HEK293 (cell line): ENCODE measurements at regions not wholly inside any gene's neighbourhood (a gene's known extent, or its start where the extent isn't known, plus 50 kb on each side); places are given as distances from the start of the nearest gene placed in this dataset.

Source experiments
- CTCF ChIA-PET: fragments of 350-600 bp; formaldehyde crosslinking; extraction: SDS; loops from one replicate; lab custom pipeline; 2021; ENCODE audit warnings: antibody characterized with exemption; lab: Yijun Ruan, JAX
- POLR2A ChIA-PET: fragments of 300-600 bp; formaldehyde crosslinking; extraction: SDS; loops from one replicate; lab custom pipeline; 2020; ENCODE audit warnings: antibody characterized with exemption, inconsistent platforms; lab: Yijun Ruan, JAX
- H3K27ac ChIP-seq: fragments of 200-500 bp; sonication (Bioruptor generic); 2 replicates; pipeline ENCODE4 v1.5.1; 2014; ENCODE audit warnings: low read depth, low read length, control low read depth, inconsistent platforms; ENCODE audit errors: extremely low read depth
- H3K36me3 ChIP-seq, 2 experiments: fragments of 200-500 bp in 1 of 2; sonication (Bioruptor generic) in 1 of 2; 1 replicate in 1 of 2; 2 replicates in 1 of 2; pipeline ENCODE4 v1.5.1; 2014 to 2017; ENCODE audit warnings: inconsistent platforms in 2 of 2, low read length in 2 of 2; ENCODE audit not compliant: control insufficient read depth in 2 of 2, insufficient read depth in 1 of 2
- H3K4me1 ChIP-seq: fragments of 200-500 bp; sonication (Bioruptor generic); 2 replicates; pipeline ENCODE4 v1.5.1; 2014; ENCODE audit warnings: mild to moderate bottlenecking, low read length, inconsistent platforms; ENCODE audit not compliant: control insufficient read depth, insufficient read depth
- H3K4me3 ChIP-seq: 2 replicates; pipeline ENCODE4 v1.5.1; 2011; ENCODE audit warnings: low read depth, mild to moderate bottlenecking, control low read depth, low read length, moderate library complexity
- H3K9me3 ChIP-seq: fragments of 200-500 bp; sonication (Bioruptor generic); 2 replicates; pipeline ENCODE4 v1.5.1; 2014; ENCODE audit warnings: low read depth, low read length, inconsistent platforms; ENCODE audit not compliant: control insufficient read depth, insufficient read depth
- AEBP2 ChIP-seq: fragments of 450-650 bp; formaldehyde crosslinking; IDR thresholded peaks from 2 replicates; pipeline ENCODE4 v1.5.1; 2016; ENCODE audit warnings: missing biosample characterization, missing genetic modification characterization, borderline replicate concordance
- SCRT2 ChIP-seq: fragments of 450-650 bp; formaldehyde crosslinking; IDR thresholded peaks from 2 replicates; pipeline ENCODE4 v1.5.1; 2016; ENCODE audit warnings: missing biosample characterization, missing genetic modification characterization
- ZNF140 ChIP-seq: fragments of 450-650 bp; formaldehyde crosslinking; IDR thresholded peaks from 2 replicates; pipeline ENCODE4 v1.5.1; 2016; ENCODE audit warnings: missing biosample characterization, missing genetic modification characterization
- ZNF174 ChIP-seq: fragments of 450-650 bp; formaldehyde crosslinking; IDR thresholded peaks from 2 replicates; pipeline ENCODE4 v1.5.0; 2017; ENCODE audit warnings: missing biosample characterization, mild to moderate bottlenecking, missing genetic modification characterization
- ZNF248 ChIP-seq: fragments of 450-650 bp; formaldehyde crosslinking; IDR thresholded peaks from 2 replicates; pipeline ENCODE4 v1.5.1; 2017; ENCODE audit warnings: missing biosample characterization, missing genetic modification characterization
- ZNF280D ChIP-seq: fragments of 450-650 bp; formaldehyde crosslinking; IDR thresholded peaks from 2 replicates; pipeline ENCODE4 v1.5.1; 2016; ENCODE audit warnings: missing biosample characterization, missing genetic modification characterization
- ZNF311 ChIP-seq: fragments of 450-650 bp; formaldehyde crosslinking; IDR thresholded peaks from 2 replicates; pipeline ENCODE4 v1.5.1; 2017; ENCODE audit warnings: missing biosample characterization, missing genetic modification characterization, borderline replicate concordance
- ZNF354C ChIP-seq: fragments of 450-650 bp; formaldehyde crosslinking; IDR thresholded peaks from 2 replicates; pipeline ENCODE4 v1.5.1; 2016; ENCODE audit warnings: missing biosample characterization, missing genetic modification characterization, low read depth, borderline replicate concordance
- ZNF366 ChIP-seq: fragments of 450-650 bp; formaldehyde crosslinking; conservative IDR thresholded peaks from 2 replicates; pipeline ENCODE4 v1.5.1; 2016; ENCODE audit warnings: missing biosample characterization, missing genetic modification characterization
- ZNF416 ChIP-seq: fragments of 450-650 bp; formaldehyde crosslinking; IDR thresholded peaks from 2 replicates; pipeline ENCODE4 v1.5.1; 2016; ENCODE audit warnings: missing biosample characterization, missing genetic modification characterization
- ZNF473 ChIP-seq: fragments of 450-650 bp; formaldehyde crosslinking; IDR thresholded peaks from 2 replicates; pipeline ENCODE4 v1.5.1; 2017; ENCODE audit warnings: missing biosample characterization, missing genetic modification characterization
- ZNF555 ChIP-seq: fragments of 450-650 bp; formaldehyde crosslinking; conservative IDR thresholded peaks from 2 replicates; pipeline ENCODE4 v1.5.1; 2017; ENCODE audit warnings: missing biosample characterization, mild to moderate bottlenecking, missing genetic modification characterization, inconsistent platforms
- ZNF670 ChIP-seq: fragments of 450-650 bp; formaldehyde crosslinking; IDR thresholded peaks from 2 replicates; pipeline ENCODE4 v1.5.1; 2016; ENCODE audit warnings: missing biosample characterization, missing genetic modification characterization, low read depth
- ZNF677 ChIP-seq: fragments of 450-650 bp; IDR thresholded peaks from 2 replicates; pipeline ENCODE4 v1.5.0; 2018; ENCODE audit warnings: missing biosample characterization, mild to moderate bottlenecking, missing genetic modification characterization, moderate library complexity
- ZNF768 ChIP-seq: fragments of 450-650 bp; formaldehyde crosslinking; IDR thresholded peaks from 2 replicates; pipeline ENCODE4 v1.5.1; 2018; ENCODE audit warnings: missing biosample characterization, mild to moderate bottlenecking, missing genetic modification characterization
- TF ChIP-seq, protein P1 (sequence below): fragments of 450-650 bp; formaldehyde crosslinking; IDR thresholded peaks from 2 replicates; pipeline ENCODE4 v1.5.1; 2016; ENCODE audit warnings: missing biosample characterization, missing genetic modification characterization

DNA sequence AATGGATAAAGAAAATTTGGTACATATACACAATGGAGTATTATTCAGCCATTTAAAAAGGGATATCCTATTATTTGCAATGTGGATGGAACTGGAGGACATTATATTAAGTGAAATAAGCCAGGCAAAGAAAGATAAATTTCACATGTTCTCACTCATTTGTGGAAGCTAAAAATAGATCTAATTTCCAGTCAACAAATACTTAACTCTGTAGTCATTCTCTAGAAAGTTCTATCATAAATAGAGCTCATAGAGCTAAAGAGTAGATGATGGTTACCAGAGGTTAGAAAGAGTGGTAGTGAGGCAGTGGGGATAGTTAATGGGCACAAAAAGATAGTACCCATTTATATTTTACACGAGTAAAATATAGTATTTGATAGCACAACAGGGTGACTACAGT is 104.2 kb upstream of the SLC13A1 start:
- Histone ChIP-seq H3K27ac (no peak overlapping the region), H3K4me1 (no peaks in the 10 kb centered on the region), H3K9me3 (no peaks in the 10 kb centered on the region), H3K4me3 (no peak overlapping the region), H3K36me3 (no peaks in the 10 kb centered on the region)
- CTCF ChIA-PET: no interaction called here
- TF ChIP-seq ZNF670 (tag by site-specific recombination): no peak
- POLR2A ChIA-PET: no interaction called here

DNA sequence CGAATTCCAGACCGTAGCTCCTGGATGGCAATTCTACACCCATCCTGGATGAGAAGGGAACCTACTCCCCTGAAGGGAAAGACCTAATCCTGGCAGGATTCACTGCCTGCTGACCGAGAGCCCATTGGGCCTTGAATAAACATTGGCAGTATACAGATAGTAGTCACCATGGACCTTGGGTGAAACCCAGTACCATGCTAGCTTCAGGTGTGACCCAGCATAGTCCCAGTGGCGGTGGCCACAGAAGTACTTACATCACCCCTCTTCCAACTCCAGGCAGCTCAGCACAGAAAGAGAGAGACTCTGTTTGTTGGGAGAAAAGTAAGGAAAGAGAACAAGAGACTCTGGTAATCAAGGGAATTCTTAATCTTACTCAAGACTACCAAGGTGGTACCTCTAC is 97.2 kb upstream of the SLC13A1 start:
- TF ChIP-seq ZNF473 (tag by site-specific recombination): no peak
- TF ChIP-seq ZNF677 (tag by site-specific recombination): no peak
- no peak for TF ChIP-seq ZNF311
- TF ChIP-seq ZNF140 (tag by site-specific recombination): no peak
- TF ChIP-seq ZNF366 (tag by site-specific recombination): no peak
- TF ChIP-seq ZNF768: no peak
- TF ChIP-seq ZNF248 (tag by site-specific recombination): no peak
- TF ChIP-seq ZNF354C (tag by site-specific recombination): no peak
- TF ChIP-seq, protein P1, sequence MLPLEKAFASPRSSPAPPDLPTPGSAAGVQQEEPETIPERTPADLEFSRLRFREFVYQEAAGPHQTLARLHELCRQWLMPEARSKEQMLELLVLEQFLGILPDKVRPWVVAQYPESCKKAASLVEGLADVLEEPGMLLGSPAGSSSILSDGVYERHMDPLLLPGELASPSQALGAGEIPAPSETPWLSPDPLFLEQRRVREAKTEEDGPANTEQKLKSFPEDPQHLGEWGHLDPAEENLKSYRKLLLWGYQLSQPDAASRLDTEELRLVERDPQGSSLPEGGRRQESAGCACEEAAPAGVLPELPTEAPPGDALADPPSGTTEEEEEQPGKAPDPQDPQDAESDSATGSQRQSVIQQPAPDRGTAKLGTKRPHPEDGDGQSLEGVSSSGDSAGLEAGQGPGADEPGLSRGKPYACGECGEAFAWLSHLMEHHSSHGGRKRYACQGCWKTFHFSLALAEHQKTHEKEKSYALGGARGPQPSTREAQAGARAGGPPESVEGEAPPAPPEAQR (tag by site-specific recombination): no peak
- no peak for TF ChIP-seq ZNF280D (tag by site-specific recombination)
- no peak for TF ChIP-seq AEBP2 (tag by site-specific recombination)
- TF ChIP-seq SCRT2 (tag by site-specific recombination): no peak
- no peak for TF ChIP-seq ZNF555 (tag by site-specific recombination)
- no peak for TF ChIP-seq ZNF416 (tag by site-specific recombination)
- H3K4me3 ChIP-seq: no peak overlapping the region
- H3K36me3 ChIP-seq: no peaks in the 10 kb centered on the region
- no peaks in the 10 kb centered on the region for H3K9me3 ChIP-seq
- ChIA-PET CTCF (interaction anchor here (1.2 kb wide), 1 partner anchor 13 kb away, joined by 3 read pairs; no protein-coding TSS in a partner anchor), POLR2A (no interaction called here)
- no peaks in the 10 kb centered on the region for H3K4me1 ChIP-seq
- no peak overlapping the region for H3K27ac ChIP-seq

DNA sequence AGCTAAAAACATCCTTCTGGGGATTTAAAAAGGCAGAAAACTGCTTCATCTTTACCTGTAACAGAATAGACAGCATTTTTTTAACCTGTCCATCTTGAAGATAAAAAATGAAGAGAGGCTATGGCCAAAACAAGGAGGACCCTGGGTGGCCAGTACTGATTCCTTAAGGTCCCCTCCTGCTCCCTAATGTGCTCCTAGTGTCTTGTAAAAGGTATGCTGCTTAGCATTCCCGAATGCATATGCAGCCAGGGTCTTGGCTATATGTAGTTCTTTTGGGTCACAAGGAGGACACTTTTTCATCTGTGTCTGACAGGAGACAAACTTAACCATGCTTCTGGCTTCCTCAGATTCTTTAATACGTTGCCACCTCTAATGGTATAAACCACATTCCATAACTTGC is 93.9 kb upstream of the SLC13A1 start:
- Histone ChIP-seq H3K4me3 (no peak overlapping the region), H3K27ac (no peak overlapping the region), H3K36me3 (no peaks in the 10 kb centered on the region), H3K4me1 (no peaks in the 10 kb centered on the region), H3K9me3 (no peaks in the 10 kb centered on the region)
- CTCF ChIA-PET: interaction anchor here (0.7 kb wide), 1 partner anchor 616 kb away, joined by 3 read pairs; no protein-coding TSS in a partner anchor
- POLR2A ChIA-PET: no interaction called here
- TF ChIP-seq ZNF311 (no peak), ZNF174 (tag by site-specific recombination) (no peak)
